Frontal cortex (tissue), 3 donors: ENCODE measurements at regions not wholly inside any gene's neighbourhood (a gene's known extent, or its start where the extent isn't known, plus 50 kb on each side); places are given as distances from the start of the nearest gene placed in this dataset.
"Not testable (repeated sequence)": the region's sequence is repeated elsewhere in the genome, so short reads cannot be mapped to it uniquely, and the experiment has no call there.

Source experiments
- DNase-seq, 2 donors: peaks; one replicate each; pipeline ENCODE4 v3.0.0; 2012; ENCODE audit warnings: low spot score in 2 of 2
- FAIRE-seq: peaks from 2 replicates; lab custom pipeline; 2012; peaks lifted over from hg19 to GRCh38; lab: Jason Lieb, UNC
- donor health status: control.
- donor health status: control.
- donor health status: control.

GRCh38 chr12:25681580-25681979 is 128.5 kb upstream of the LMNTD1 start:
- FAIRE-seq = no peak
- DNase-seq = no peak

GRCh38 chr12:25682421-25682820 is 129.3 kb upstream of the LMNTD1 start:
- DNase-seq (no peak), FAIRE-seq (no peak)

- FAIRE-seq = no peak
- peak; percentile 18 to 30 for DNase-seq
Observed at GRCh38 chr12:25684070-25684469, 131.0 kb upstream of the LMNTD1 start.

- DNase-seq (no peak), FAIRE-seq (no peak)
Observed at GRCh38 chr12:25686351-25686750, 133.3 kb upstream of the LMNTD1 start.

- no peak for FAIRE-seq
- DNase-seq = no peak
Observed at GRCh38 chr12:25687226-25687625, 134.1 kb upstream of the LMNTD1 start.

- FAIRE-seq = not testable (repeated sequence)
Observed at GRCh38 chr12:25688851-25689250, 135.8 kb upstream of the LMNTD1 start.

GRCh38 chr12:25689996-25690501 is 137.0 kb upstream of the LMNTD1 start:
- FAIRE-seq (no peak), DNase-seq (peak in 1 of 2 donors; percentile 16)

More at GRCh38 chr12:25688851-25689250, 135.8 kb upstream of the LMNTD1 start:
- not testable (repeated sequence) for DNase-seq

- DNase-seq (no peak), FAIRE-seq (no peak)
Observed at GRCh38 chr12:25690996-25691864, 138.1 kb upstream of the LMNTD1 start.

- FAIRE-seq = no peak
- no peak for DNase-seq
Observed at GRCh38 chr12:25691865-25692114, 138.7 kb upstream of the LMNTD1 start.

GRCh38 chr12:25692115-25693035 is 139.3 kb upstream of the LMNTD1 start:
- DNase-seq = no peak
- FAIRE-seq = no peak

- DNase-seq (peak in 1 of 2 donors; percentile 12), FAIRE-seq (no peak)
Observed at GRCh38 chr12:25694072-25694471, 141.0 kb upstream of the LMNTD1 start.

- DNase-seq (no peak), FAIRE-seq (no peak)
Observed at GRCh38 chr12:25695574-25695973, 142.5 kb upstream of the LMNTD1 start.

GRCh38 chr12:25698772-25699171 is 145.7 kb upstream of the LMNTD1 start:
- FAIRE-seq = no peak
- DNase-seq = no peak

- FAIRE-seq (no peak), DNase-seq (no peak)
Observed at GRCh38 chr12:25699454-25699853, 146.4 kb upstream of the LMNTD1 start.

GRCh38 chr12:25701290-25701689 is 148.2 kb upstream of the LMNTD1 start:
- no peak for DNase-seq
- no peak for FAIRE-seq

GRCh38 chr12:25702553-25702952 is 149.5 kb upstream of the LMNTD1 start:
- no peak for DNase-seq
- no peak for FAIRE-seq

GRCh38 chr12:25705261-25705660 is 152.2 kb upstream of the LMNTD1 start:
- FAIRE-seq (no peak), DNase-seq (no peak)

GRCh38 chr12:25706646-25707045 is 153.6 kb upstream of the LMNTD1 start:
- not testable (repeated sequence) for FAIRE-seq, DNase-seq

- no peak for DNase-seq
- no peak for FAIRE-seq
Observed at GRCh38 chr12:25707056-25707455, 154.0 kb upstream of the LMNTD1 start.

- no peak for FAIRE-seq
- DNase-seq = no peak
Observed at GRCh38 chr12:25708661-25709060, 155.6 kb upstream of the LMNTD1 start.

- DNase-seq = no peak
- no peak for FAIRE-seq
Observed at GRCh38 chr12:25710128-25710527, 157.0 kb upstream of the LMNTD1 start.
